Fibroblast of skin of scalp (primary cell): ENCODE measurements at regions not wholly inside any gene's neighbourhood (a gene's known extent, or its start where the extent isn't known, plus 50 kb on each side); places are given as distances from the start of the nearest gene placed in this dataset.
"Not testable (repeated sequence)": the region's sequence is repeated elsewhere in the genome, so short reads cannot be mapped to it uniquely, and the experiment has no call there.

ENCODE experiments used
- DNase-seq: peaks from one replicate; pipeline ENCODE4 v3.0.0-alpha.2; 2013

- not testable (repeated sequence) for DNase-seq
These were observed 52.2 kb upstream of the FRG2C start for GRCh38 chr3:75611724-75612460.
